ENCODE measurements at regions not wholly inside any gene's neighbourhood (a gene's known extent, or its start where the extent isn't known, plus 50 kb on each side); places are given as distances from the start of the nearest gene placed in this dataset.

DNA sequence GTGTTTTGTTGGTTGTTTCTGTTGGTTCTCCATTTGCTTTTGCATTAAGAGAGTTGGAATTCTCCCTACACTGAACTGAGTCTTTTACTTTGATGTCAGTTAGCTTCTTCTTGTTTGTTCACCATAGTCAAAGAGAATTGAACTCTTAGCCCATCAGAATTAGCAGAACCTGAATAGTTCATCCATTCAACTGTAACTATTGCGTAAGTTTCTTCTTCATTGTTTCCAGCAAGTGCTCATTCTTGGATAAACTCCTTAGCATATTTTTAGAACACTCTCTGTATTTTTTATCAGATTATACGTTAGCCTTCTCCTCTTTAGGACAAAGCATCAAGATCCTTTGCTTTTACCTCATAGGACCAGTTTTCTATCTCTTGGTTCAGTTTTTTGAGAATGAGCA, 128.4 kb upstream of the RAB11FIP2 start:
- DNase-seq = no peak

DNA sequence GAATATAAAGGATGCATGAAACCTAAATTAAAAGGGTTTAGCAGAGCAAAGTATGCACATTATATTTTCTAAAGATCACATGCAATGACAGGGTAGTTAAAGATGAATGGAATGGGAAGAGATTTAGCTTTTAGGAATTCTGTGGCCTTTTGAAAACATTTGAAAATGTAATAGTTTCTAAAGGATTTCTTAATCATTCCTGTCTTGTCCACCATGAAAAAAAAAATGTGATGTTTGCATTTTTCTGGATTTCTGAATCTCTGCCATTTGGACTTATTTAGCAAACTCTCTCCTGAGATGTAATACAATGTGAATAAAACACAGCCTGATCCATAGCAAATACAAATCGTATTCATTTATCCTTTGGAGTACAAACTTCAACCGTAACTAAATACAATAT, 126.6 kb upstream of the RAB11FIP2 start:
- DNase-seq = no peak

- no peak for DNase-seq
Observed at GRCh38 chr10:118171861-118172260, 125.1 kb upstream of the RAB11FIP2 start.

DNA sequence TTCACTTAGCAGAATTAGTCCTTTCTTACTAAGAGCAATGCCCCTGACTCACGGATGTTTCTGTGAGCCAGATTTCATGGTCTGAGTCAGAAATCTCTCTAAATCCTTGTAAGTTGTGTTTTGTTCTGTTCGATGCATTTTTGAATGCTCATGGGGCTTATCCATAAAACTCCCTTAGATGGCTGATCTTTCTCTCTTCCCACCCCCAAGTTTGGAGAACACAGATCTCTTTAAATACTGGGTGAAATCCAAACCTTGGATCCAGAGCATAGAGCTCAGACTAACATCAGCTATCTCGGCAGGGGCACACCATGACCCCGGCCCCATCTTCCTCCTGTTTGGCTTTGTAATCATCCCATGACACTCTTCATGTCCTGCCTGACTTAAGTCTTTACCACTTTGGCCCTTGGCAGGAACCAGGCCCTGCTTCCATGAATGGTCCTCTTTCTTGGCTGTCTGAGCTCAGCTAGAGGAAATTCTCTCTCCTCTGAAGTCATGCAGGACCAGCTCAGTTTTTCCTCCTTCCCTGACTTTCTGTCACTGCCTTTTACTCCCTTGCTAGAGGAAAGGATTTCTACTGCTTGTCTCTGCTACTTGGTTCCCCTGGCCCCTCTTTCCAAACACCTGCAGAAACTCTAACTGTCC, 120.4 kb upstream of the RAB11FIP2 start:
- DNase-seq = no peak

DNA sequence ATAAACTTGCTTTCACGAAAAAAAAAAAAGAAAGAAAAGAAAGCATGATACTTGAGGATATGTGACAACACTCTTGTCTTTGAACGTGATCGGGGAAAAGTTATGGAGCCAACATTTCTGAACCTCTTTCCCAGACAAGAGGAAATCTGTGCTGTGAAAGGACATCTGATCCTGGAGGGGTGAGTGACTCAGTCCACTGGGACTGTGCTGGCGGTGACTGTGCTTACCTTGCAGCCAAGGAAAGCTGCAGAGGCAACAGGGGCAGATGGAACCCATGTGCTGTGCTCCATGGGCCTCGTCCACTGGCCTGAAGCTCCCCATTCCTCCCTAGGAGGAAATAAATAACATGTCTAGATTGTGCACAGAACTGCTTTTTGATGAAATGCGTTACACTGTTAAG, 116.5 kb upstream of the RAB11FIP2 start:
- DNase-seq = no peak

GRCh38 chr10:118161461-118162246, 114.9 kb upstream of the RAB11FIP2 start:
- DNase-seq = no peak

DNA sequence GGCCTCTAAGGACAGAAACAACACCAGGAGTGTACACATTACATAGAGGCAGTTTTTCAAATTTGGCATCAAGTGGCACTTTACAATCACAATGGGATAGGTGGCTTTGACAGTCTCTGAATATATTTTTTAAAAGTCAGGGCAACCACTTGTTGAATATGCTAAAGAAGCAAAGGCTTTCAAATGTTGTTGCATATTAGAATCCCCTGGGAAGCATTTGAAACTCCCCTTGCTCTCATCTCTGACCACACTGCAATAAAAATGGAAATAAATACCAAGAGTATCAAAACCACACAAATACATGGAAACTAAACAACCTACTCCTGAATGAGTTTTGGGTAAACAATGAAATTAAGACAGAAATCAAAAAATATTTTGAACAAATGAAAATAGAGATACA, 106.5 kb upstream of the RAB11FIP2 start:
- no peak for DNase-seq

GRCh38 chr10:118151461-118151860, 104.7 kb upstream of the RAB11FIP2 start:
- no peak for DNase-seq

DNA sequence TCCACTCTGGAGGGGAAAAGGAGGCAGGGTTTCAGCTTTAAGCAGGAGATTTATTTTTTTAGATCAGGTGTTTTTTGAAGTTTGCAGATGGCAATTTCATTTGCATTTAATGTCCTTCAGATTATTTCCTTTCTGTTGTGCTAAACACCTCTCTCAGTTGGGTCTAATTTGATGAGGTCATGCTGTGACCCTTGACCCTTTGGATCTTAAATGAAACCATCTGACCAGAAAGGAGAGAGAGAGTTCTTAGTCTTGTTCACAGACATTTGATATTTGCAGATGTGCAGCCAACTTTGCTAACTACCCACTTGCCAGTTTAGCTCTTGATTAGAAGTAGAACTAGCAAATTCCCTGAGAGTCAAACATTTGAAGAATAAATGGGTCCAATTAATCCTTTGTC, 101.5 kb upstream of the RAB11FIP2 start:
- no peak for DNase-seq

DNA sequence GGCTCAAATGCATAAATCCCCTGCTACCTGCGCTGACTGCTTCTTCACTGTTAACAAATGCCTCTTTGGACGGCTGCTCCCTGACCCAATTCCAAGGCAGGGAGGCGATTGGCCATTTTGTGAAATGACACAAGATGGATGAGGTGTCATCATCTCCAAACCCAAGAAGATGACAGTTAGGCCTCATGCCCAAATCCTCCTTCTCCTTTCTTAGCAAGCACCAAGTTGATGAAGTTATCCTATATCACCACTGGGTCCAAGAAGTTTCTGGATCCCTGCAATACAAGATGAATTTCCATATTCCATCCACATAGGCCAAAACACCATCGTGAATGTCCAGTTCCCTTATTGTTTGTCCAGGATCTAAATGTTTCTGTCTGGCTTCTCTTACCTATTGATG, 98.5 kb upstream of the RAB11FIP2 start:
- DNase-seq = no peak

GRCh38 chr10:118141471-118141870, 94.7 kb upstream of the RAB11FIP2 start:
- no peak for DNase-seq

DNA sequence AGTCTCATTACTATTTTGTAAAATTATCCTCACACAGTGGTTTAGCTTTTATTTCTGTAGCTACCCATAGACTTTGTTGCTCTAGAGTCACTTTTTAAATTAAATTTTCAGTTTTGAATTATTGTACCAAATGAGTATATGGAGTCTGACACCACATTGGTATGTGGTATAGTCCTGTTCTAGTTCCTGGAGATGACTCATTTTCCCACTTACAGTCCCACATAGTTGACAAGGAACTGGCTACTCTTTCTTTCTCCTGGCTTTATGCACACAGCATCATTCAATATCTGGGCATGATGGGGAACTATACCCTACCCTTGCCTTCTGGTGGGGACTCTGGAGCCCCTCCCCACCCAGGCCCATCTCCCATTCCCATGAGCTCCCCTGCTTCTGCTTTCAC, 92.6 kb upstream of the RAB11FIP2 start:
- DNase-seq = no peak

DNA sequence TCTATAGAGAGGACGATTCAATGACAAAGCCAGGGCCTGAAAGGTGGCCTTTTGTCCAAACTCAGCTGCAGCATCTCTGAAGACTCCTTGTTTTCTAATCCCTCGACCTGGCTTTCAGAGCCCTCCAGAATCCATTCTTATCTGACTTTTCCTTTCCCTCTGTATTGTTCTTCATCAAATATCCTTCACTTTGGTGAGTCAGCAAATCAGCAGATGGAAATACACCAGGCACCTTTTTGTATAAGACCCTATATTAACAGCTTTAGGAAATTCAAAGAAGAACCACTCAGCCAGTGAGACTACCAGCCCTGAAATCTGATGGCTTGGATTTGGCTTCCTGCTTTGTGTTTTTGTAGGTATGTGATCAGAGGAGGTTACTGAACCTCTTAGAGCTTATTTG, 81.9 kb upstream of the RAB11FIP2 start:
- DNase-seq = no peak

DNA sequence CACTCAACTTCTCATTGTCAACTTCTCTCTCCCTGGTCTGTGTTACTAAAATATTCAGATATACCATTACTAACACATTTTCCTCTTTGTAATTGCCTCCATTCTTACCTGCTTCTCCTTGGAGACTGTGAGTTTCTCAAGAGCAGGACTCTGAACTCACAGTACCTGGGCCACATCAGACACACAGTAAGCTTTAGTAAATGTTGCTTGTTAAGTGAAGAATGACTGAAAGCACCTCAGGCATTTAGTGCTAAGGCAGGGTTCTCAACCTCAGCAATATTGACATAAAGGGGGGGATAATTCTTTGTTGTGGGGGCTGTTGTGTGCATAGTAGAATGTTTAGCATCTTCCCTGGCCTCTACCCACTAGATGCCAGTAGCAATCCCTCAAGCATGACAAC, 72.0 kb upstream of the RAB11FIP2 start:
- DNase-seq = no peak

- no peak for DNase-seq
Observed at GRCh38 chr10:118116715-118117449, 70.1 kb upstream of the RAB11FIP2 start.

DNA sequence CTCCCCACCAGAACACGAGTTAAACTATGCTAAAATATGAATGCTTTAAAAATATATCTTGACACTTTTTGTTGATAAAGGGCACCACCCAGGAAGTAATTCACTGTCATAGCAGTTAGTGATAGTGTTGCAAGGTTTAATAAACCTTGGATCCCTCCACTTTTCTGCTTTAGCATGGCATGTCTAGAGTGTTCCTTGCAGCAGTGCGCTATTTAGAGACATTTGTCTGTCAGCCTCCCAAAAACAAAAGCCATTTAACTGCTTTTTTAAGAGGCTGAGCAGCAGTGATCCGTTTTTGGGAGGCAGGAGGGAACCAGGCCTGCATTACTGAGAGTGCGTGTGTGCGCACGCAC, 69.6 kb upstream of the RAB11FIP2 start:
- DNase-seq = no peak

DNA sequence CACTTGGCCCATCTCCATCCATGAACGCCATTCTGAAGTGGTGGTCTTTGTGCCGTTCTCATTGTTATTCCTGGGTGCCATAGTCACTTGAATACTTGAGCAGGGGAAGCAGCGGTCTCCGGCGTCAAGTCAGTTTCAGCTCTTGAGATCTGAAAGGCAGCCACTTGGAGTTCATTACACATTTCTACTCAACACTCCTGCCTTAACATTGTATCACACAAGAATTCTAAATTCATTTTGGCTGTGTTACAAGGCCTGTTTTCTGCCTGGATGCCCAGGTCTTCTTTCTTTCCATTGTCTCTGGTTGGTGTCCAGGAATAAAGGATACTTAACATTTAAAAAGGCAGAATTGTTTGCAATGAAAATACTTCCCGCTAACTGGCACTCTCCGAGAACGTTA, 69.0 kb upstream of the RAB11FIP2 start:
- no peak for DNase-seq

DNA sequence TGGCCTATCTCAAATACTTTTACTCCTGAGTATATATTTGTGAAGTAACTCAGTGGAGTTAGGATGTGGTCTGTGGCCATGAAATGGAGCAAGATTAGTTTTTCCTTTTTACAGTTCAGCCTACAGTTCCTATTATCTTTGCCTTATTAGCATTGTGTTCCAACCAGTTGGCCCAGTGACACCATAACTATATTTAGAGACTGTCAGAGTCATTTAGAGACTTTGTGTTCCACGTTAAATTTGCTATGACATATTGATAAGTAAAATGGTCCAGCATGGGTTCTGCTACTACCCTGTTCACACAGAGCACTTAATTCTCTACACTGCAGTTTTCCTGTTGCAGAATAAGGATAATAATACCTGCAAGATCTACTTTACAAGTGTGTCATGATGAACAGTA, 68.3 kb upstream of the RAB11FIP2 start:
- no peak for DNase-seq

DNA sequence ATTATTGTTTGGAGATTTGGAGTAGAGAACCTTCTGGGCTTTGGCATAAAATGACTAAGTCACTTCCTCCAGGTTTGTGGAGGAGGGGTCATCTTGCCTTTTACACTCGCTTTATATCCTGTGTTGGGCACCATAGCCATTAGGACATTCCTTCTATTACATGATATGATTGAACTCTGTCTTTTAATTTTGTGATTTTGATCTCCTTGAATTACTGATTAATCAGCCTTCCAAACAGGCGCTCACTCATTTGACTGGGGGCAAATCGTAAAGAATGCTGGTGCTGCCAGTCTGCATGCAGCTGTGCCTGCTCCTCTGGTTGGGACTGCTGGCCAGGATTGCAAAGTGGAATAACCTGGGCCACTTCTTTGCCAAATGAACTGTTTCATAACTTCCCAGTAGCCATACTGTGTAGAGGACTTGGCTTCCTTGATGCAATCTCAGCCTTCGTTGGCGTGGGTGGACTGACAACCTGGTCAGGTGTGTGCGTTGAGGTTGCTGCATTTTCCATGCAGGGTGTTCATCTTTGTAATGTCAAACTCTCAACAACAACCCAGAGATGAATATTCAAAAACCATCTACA, 65.9 kb upstream of the RAB11FIP2 start:
- DNase-seq = no peak

GRCh38 chr10:118110750-118111149, 64.0 kb upstream of the RAB11FIP2 start:
- DNase-seq = no peak

GRCh38 chr10:118108194-118109026, 61.7 kb upstream of the RAB11FIP2 start:
- no peak for DNase-seq

DNA sequence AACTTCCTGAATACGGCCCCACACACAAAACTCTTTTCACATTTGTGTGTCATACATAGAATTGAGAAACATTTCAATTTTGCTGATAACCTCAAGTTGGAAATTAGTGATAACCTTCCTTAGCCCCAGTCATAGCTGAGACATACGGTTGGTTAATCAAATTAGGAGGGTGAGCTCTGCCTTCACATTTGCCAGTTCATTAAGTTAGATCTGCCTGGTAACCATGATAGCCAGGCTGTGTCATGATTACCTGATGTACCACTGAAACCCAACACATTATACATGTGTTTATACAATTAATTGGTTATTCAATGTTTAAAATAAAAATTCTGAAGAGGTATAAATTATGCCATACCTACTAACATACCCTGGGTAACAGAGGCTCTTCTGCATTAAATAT, 60.8 kb upstream of the RAB11FIP2 start:
- DNase-seq = no peak

DNA sequence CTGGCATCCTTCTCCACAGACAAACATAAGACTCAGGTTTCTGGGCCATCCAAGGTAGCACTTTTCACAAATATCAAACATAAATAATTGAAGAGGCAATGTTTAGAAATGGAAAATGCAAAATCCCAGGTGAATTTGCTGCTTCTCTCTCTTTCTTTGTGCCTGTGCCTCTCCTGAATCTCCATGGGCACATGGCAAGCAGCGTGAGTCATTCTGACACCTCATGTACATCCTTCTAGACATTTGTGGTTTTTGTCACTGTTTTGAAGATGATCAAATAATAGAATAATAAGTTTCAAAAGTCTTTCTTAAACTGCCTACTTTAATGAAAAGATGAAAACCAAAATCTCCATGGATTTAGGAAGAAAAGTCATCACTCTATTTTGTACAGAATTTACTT, 60.3 kb upstream of the RAB11FIP2 start:
- no peak for DNase-seq

All from hematopoietic multipotent progenitor cell treated with erythropoietin and hydrocortisone succinate and interleukin-3 and kit ligand, for 6 days (in vitro differentiated cells).